B cell (primary cell): ENCODE measurements at regions not wholly inside any gene's neighbourhood (a gene's known extent, or its start where the extent isn't known, plus 50 kb on each side); places are given as distances from the start of the nearest gene placed in this dataset.

ENCODE experiments used
- ATAC-seq: fragments of 200-7000 bp; cut with Tn5 transposase; one replicate; pipeline ENCODE4 v1.10.0; 2021; ENCODE audit warnings: low read depth, mild to moderate bottlenecking, moderate number of reproducible peaks, moderate library complexity
- CTCF ChIA-PET: fragments of 350-600 bp; sonication (Branson Sonifier 250); formaldehyde crosslinking; loops from one replicate; lab custom pipeline; 2021; ENCODE audit warnings: antibody characterized with exemption, inconsistent platforms; lab: Charles Lee
- POLR2A ChIA-PET: fragments of 350-600 bp; sonication (Branson Sonifier 250); formaldehyde crosslinking; loops from one replicate; lab custom pipeline; 2021; ENCODE audit warnings: antibody characterized with exemption; lab: Charles Lee
- DNase-seq: peaks from one replicate; pipeline ENCODE4 v3.0.0; 2013
- H2AFZ ChIP-seq: 2 replicates; pipeline ENCODE4 v1.6.1; 2012; ENCODE audit warnings: mild to moderate bottlenecking, low read depth, low read length; ENCODE audit not compliant: insufficient read depth, poor library complexity, severe bottlenecking
- H3K27ac ChIP-seq, 2 donors: 1 replicate in 1 of 2; 2 replicates in 1 of 2; pipeline ENCODE4 v1.5.1; 2012 to 2013; ENCODE audit warnings: low read length in 2 of 2, mild to moderate bottlenecking in 2 of 2, moderate library complexity in 1 of 2
- H3K27me3 ChIP-seq, 4 experiments: fragments of 200-600 bp in 1 of 4; sonication (generic) in 1 of 4; replicated peaks in 1 of 4; 1 replicate in 2 of 4; 2 replicates in 2 of 4; pipeline versions ENCODE4 v1.6.1 to v1.7.0; 2013 to 2016; ENCODE audit warnings: low read length in 3 of 4, mild to moderate bottlenecking in 2 of 4, mixed read lengths in 1 of 4, moderate library complexity in 1 of 4; ENCODE audit not compliant: insufficient read depth in 4 of 4, control insufficient read depth in 3 of 4; ENCODE audit errors: control extremely low read depth in 1 of 4
- H3K36me3 ChIP-seq, 2 experiments: replicated peaks in 1 of 2; 1 replicate in 1 of 2; 2 replicates in 1 of 2; pipeline versions ENCODE4 v1.6.1 to v1.7.1; 2013; ENCODE audit warnings: low read length in 1 of 2; ENCODE audit not compliant: insufficient read depth in 2 of 2, control insufficient read depth in 1 of 2; ENCODE audit errors: control extremely low read depth in 1 of 2, extremely low read depth in 1 of 2
- H3K4me1 ChIP-seq, 2 donors: fragments of 200-600 bp in 1 of 2; sonication (generic) in 1 of 2; 1 replicate in 1 of 2; 2 replicates in 1 of 2; pipeline versions ENCODE4 v1.5.1 to v1.6.1; 2013 to 2017; ENCODE audit warnings: low read length in 2 of 2; ENCODE audit not compliant: control insufficient read depth in 2 of 2, insufficient read depth in 2 of 2
- H3K4me2 ChIP-seq: replicated peaks from 2 replicates; pipeline ENCODE3; 2012; ENCODE audit warnings: mild to moderate bottlenecking, low read depth, low read length; ENCODE audit not compliant: poor library complexity, severe bottlenecking
- H3K4me3 ChIP-seq, 5 experiments: fragments of 200-600 bp in 1 of 5; sonication (generic) in 1 of 5; 1 replicate in 3 of 5; 2 replicates in 2 of 5; pipeline versions ENCODE4 v1.5.1 to v1.7.0; 2011 to 2016; ENCODE audit warnings: low read length in 4 of 5, mild to moderate bottlenecking in 4 of 5, low read depth in 2 of 5, control low read depth in 1 of 5, moderate library complexity in 1 of 5; ENCODE audit not compliant: insufficient read depth in 1 of 5; ENCODE audit errors: control extremely low read depth in 1 of 5, extremely low read depth in 1 of 5
- H3K79me2 ChIP-seq: fragments of 200-600 bp; sonication (generic); one replicate; pipeline ENCODE4 v1.6.0; 2016; ENCODE audit warnings: low read length; ENCODE audit not compliant: control insufficient read depth, insufficient read depth
- H3K9ac ChIP-seq: fragments of 200-600 bp; sonication (generic); 2 replicates; pipeline ENCODE4 v1.6.1; 2017; ENCODE audit warnings: mild to moderate bottlenecking, low read length, moderate library complexity
- H3K9me3 ChIP-seq, 3 donors: one replicate each; pipeline versions ENCODE4 v1.6.1 to v1.7.1; 2013; ENCODE audit warnings: low read length in 2 of 3; ENCODE audit not compliant: control insufficient read depth in 2 of 3, insufficient read depth in 1 of 3; ENCODE audit errors: control extremely low read depth in 1 of 3
- H4K20me1 ChIP-seq: 2 replicates; pipeline ENCODE4 v1.6.0; 2012; ENCODE audit warnings: mild to moderate bottlenecking, low read length; ENCODE audit not compliant: insufficient read depth, control insufficient read depth, poor library complexity, severe bottlenecking
- H3K27ac Mint-ChIP-seq: one replicate; pipeline ENCODE4 v1.8.0; 2021; ENCODE audit warnings: mixed read lengths
- H3K27me3 Mint-ChIP-seq: one replicate; pipeline ENCODE4 v1.8.0; 2021; ENCODE audit warnings: mixed read lengths
- H3K4me1 Mint-ChIP-seq: one replicate; pipeline ENCODE4 v1.8.0; 2021; ENCODE audit warnings: mixed read lengths
- H3K4me3 Mint-ChIP-seq: one replicate; pipeline ENCODE4 v1.8.0; 2021; ENCODE audit warnings: mixed read lengths
- H3K9me3 Mint-ChIP-seq: one replicate; pipeline ENCODE4 v1.8.0; 2022; ENCODE audit warnings: mixed read lengths; ENCODE audit not compliant: insufficient read depth
- EZH2 ChIP-seq: IDR thresholded peaks from 2 replicates; pipeline ENCODE4 v1.6.1; 2012; ENCODE audit warnings: borderline replicate concordance, low read depth, mild to moderate bottlenecking, moderate library complexity, low read length; ENCODE audit not compliant: insufficient read depth, poor library complexity, severe bottlenecking
- WGBS: methylation state at CpG from one replicate; pipeline ENCODE4 v1.1.5; 2013; ENCODE audit warnings: missing lambda C conversion rate; ENCODE audit not compliant: insufficient coverage; 5-methylcytosine and 5-hydroxymethylcytosine counted together
- intact Hi-C: fragments of 100-400 bp; cut with micrococcal nuclease; formaldehyde crosslinking; loops from one replicate; pipeline ENCODE4 v1.10.0; 2022
- TF ChIP-seq, protein P1 (sequence below): fragments of 200-600 bp; IDR thresholded peaks from one replicate; pipeline ENCODE4 v1.8.0; 2022; ENCODE audit warnings: antibody characterized with exemption, mild to moderate bottlenecking

- POLR2A ChIA-PET, result no interaction called here
- no peaks in the 10 kb centered on the region for H3K9me3 Mint-ChIP-seq
- no peak overlapping the region for H2AFZ ChIP-seq
Measured at GRCh38 chr2:53437371-53437770, 330.2 kb upstream of the CHAC2 start.

DNA sequence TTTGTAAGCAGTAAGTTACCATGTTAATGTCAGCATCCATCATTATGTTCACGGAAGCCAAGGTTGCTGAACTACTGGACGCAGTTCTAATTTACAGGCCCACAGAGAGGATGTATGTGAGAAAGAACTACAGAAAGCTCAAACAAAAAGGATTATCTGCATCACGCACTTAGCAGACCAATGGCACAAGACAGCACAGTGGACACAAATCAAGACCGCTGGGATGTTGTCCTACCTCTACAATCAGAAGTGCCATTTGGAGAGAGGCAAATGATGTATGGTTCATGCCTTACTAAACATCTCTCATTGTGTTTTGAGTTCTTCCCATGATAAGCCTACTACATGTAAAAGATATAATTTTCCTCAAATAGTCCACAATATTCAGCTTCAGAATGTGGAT lies 330.7 kb upstream of the CHAC2 start:
- no peak overlapping the region for H3K9ac ChIP-seq
- no peak for TF ChIP-seq EZH2
- TF ChIP-seq, protein P1, sequence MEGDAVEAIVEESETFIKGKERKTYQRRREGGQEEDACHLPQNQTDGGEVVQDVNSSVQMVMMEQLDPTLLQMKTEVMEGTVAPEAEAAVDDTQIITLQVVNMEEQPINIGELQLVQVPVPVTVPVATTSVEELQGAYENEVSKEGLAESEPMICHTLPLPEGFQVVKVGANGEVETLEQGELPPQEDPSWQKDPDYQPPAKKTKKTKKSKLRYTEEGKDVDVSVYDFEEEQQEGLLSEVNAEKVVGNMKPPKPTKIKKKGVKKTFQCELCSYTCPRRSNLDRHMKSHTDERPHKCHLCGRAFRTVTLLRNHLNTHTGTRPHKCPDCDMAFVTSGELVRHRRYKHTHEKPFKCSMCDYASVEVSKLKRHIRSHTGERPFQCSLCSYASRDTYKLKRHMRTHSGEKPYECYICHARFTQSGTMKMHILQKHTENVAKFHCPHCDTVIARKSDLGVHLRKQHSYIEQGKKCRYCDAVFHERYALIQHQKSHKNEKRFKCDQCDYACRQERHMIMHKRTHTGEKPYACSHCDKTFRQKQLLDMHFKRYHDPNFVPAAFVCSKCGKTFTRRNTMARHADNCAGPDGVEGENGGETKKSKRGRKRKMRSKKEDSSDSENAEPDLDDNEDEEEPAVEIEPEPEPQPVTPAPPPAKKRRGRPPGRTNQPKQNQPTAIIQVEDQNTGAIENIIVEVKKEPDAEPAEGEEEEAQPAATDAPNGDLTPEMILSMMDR, result no peak
- intact Hi-C loops, result no loop called here
- H3K79me2 ChIP-seq, result no peaks in the 10 kb centered on the region
- ATAC-seq (no peak), DNase-seq (no peak)
- H3K4me1 Mint-ChIP-seq, result no peaks in the 10 kb centered on the region
- H3K27me3 Mint-ChIP-seq, result no peaks in the 10 kb centered on the region
- H4K20me1 ChIP-seq, result no peaks in the 10 kb centered on the region
- no peaks in the 10 kb centered on the region for H3K27me3 ChIP-seq
- H3K4me3 ChIP-seq, result no peak overlapping the region
- POLR2A ChIA-PET, result no interaction called here
- CTCF ChIA-PET, result no interaction called here
- no peak overlapping the region for H3K4me3 Mint-ChIP-seq
- no peaks in the 10 kb centered on the region for H3K36me3 ChIP-seq
- WGBS, result 100% methylated on average over 2 of the region's 4 CpGs
- no peaks in the 10 kb centered on the region for H3K4me1 ChIP-seq
- no peak overlapping the region for H3K27ac Mint-ChIP-seq
- H3K27ac ChIP-seq, result no peak overlapping the region
- H3K4me2 ChIP-seq, result no peak overlapping the region
- H3K9me3 ChIP-seq, result no peaks in the 10 kb centered on the region
- no peak overlapping the region for H2AFZ ChIP-seq
- H3K9me3 Mint-ChIP-seq, result no peaks in the 10 kb centered on the region

More at GRCh38 chr2:53437371-53437770, 330.2 kb upstream of the CHAC2 start:
- WGBS, result 100% methylated on average over 1 of the region's 2 CpGs
- ATAC-seq (no peak), DNase-seq (no peak)
- H3K27ac Mint-ChIP-seq, result no peak overlapping the region
- CTCF ChIA-PET, result no interaction called here
- no peak overlapping the region for H3K27ac ChIP-seq
- H3K9me3 ChIP-seq, result no peaks in the 10 kb centered on the region
- H3K27me3 ChIP-seq, result no peaks in the 10 kb centered on the region
- no peaks in the 10 kb centered on the region for H4K20me1 ChIP-seq
- no peak overlapping the region for H3K4me2 ChIP-seq
- H3K4me1 ChIP-seq, result no peaks in the 10 kb centered on the region
- H3K9ac ChIP-seq, result no peak overlapping the region
- TF ChIP-seq EZH2, result no peak
- TF ChIP-seq, protein P1, result no peak
- no peaks in the 10 kb centered on the region for H3K79me2 ChIP-seq
- no peaks in the 10 kb centered on the region for H3K4me1 Mint-ChIP-seq
- intact Hi-C loops, result no loop called here
- no peak overlapping the region for H3K4me3 ChIP-seq
- no peaks in the 10 kb centered on the region for H3K36me3 ChIP-seq
- no peak overlapping the region for H3K4me3 Mint-ChIP-seq
- H3K27me3 Mint-ChIP-seq, result no peaks in the 10 kb centered on the region
